ENCODE measurements at regions not wholly inside any gene's neighbourhood (a gene's known extent, or its start where the extent isn't known, plus 50 kb on each side); places are given as distances from the start of the nearest gene placed in this dataset.
"Not testable (repeated sequence)": the region's sequence is repeated elsewhere in the genome, so short reads cannot be mapped to it uniquely, and the experiment has no call there.

DNA sequence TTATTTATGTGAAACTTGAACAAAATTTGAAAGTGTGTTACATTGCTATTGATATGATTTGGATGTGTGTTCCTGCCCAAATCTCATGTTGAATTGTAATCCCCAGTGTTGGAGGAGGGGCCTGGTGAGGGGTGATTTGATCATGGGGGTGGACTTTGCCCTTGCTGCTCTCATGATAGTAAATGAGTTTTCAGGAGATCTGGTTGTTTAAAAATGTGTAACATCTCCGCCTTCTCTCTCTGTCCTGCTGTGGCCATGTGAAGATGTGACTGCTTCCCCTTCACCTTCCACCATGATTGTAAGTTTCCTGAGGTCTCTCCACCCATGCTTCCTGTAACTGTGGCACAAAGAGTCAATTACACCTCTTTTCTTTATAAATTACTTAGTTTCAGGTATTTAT is 1731.0 kb downstream of the SLITRK5 start:
- H3K27ac ChIP-seq (ENCODE audit: low read length) = no peak overlapping the region
- no peaks in the 10 kb centered on the region for H3K9me3 ChIP-seq (ENCODE audit: insufficient read depth, low read length)
- H2AFZ ChIP-seq (ENCODE audit: low read depth, low read length) = no peak overlapping the region
- H3K79me2 ChIP-seq (ENCODE audit: low read length) = no peaks in the 10 kb centered on the region
- H3K9ac ChIP-seq (ENCODE audit: low read length) = no peak overlapping the region
- no peaks in the 10 kb centered on the region for H4K20me1 ChIP-seq (ENCODE audit: insufficient read depth, low read length)
- no peak overlapping the region for H3K4me2 ChIP-seq (ENCODE audit: low read length)
- H3K4me3 ChIP-seq (ENCODE audit: low read length) = no peak overlapping the region
- no peak for TF ChIP-seq EZH2phosphoT487 (IDR thresholded peaks at IDR 0.05; ENCODE audit: low read depth)
- TF ChIP-seq, protein P1, sequence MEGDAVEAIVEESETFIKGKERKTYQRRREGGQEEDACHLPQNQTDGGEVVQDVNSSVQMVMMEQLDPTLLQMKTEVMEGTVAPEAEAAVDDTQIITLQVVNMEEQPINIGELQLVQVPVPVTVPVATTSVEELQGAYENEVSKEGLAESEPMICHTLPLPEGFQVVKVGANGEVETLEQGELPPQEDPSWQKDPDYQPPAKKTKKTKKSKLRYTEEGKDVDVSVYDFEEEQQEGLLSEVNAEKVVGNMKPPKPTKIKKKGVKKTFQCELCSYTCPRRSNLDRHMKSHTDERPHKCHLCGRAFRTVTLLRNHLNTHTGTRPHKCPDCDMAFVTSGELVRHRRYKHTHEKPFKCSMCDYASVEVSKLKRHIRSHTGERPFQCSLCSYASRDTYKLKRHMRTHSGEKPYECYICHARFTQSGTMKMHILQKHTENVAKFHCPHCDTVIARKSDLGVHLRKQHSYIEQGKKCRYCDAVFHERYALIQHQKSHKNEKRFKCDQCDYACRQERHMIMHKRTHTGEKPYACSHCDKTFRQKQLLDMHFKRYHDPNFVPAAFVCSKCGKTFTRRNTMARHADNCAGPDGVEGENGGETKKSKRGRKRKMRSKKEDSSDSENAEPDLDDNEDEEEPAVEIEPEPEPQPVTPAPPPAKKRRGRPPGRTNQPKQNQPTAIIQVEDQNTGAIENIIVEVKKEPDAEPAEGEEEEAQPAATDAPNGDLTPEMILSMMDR (IDR thresholded peaks at IDR 0.05; ENCODE audit: low read depth, low read length) = no peak
- no peaks in the 10 kb centered on the region for H3K27me3 ChIP-seq (ENCODE audit: low read depth, low read length)
- peaks cover 7% of the 10 kb centered on the region for H3K4me1 ChIP-seq (ENCODE audit: low read length)
- H3K36me3 ChIP-seq (replicated peaks; ENCODE audit: low read depth, low read length) = peaks cover 9% of the 10 kb centered on the region

DNA sequence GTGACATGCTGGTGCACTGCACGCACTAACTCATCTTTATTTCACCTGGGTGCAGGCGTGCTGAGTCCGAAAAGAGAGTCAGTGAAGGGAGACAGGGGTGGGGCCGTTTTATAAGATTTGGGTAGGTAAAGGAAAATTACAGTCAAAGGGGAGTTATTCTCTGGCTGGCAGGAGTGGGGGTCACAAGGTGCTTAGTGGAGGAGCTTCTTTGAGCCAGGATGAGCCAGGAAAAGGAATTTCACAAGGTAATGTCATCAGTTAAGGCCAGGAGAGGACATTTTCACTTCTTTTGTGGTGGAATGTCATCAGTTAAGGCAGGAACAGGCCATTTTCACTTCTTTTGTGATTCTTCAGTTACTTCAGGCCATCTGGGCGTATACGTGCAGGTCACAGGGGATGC is 1734.9 kb downstream of the SLITRK5 start:
- not testable (repeated sequence) for H3K4me2 ChIP-seq (ENCODE audit: low read length); H4K20me1 ChIP-seq (ENCODE audit: insufficient read depth, low read length); H3K79me2 ChIP-seq (ENCODE audit: low read length); H2AFZ ChIP-seq (ENCODE audit: low read depth, low read length); H3K4me3 ChIP-seq (ENCODE audit: low read length); H3K36me3 ChIP-seq (replicated peaks; ENCODE audit: low read depth, low read length); H3K27ac ChIP-seq (ENCODE audit: low read length); H3K4me1 ChIP-seq (ENCODE audit: low read length); H3K9ac ChIP-seq (ENCODE audit: low read length); H3K9me3 ChIP-seq (ENCODE audit: insufficient read depth, low read length); H3K27me3 ChIP-seq (ENCODE audit: low read depth, low read length)

DNA sequence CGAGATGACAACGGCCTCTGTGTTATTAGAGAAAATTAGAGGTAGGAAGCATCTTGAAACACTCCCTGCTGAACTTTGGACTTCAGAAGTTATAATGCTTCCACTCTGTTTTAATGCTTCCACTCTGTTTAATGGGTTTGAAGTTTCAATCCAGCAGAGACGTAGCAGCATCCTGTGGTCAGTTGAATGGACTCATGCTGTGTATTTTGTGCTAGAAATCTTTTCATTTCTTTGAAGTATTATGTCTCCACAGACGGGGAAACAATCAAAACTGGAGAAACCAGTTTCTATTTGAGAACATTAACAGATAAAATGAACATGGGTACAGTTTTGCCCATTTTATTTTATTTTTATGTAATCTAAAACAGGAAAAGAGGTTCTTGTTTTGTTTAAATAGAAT is 1736.2 kb downstream of the SLITRK5 start:
- Histone ChIP-seq H3K36me3 (replicated peaks; ENCODE audit: low read depth, low read length) (no peaks in the 10 kb centered on the region), H3K4me3 (ENCODE audit: low read length) (peak overlapping the region; percentile 9; the same call in 1 of the 2 replicates), H3K9ac (ENCODE audit: low read length) (no peak overlapping the region), H3K27me3 (ENCODE audit: low read depth, low read length) (no peaks in the 10 kb centered on the region), H3K27ac (ENCODE audit: low read length) (no peak overlapping the region), H2AFZ (ENCODE audit: low read depth, low read length) (peak overlapping the region; percentile 96), H4K20me1 (ENCODE audit: insufficient read depth, low read length) (no peaks in the 10 kb centered on the region), H3K9me3 (ENCODE audit: insufficient read depth, low read length) (no peaks in the 10 kb centered on the region), H3K4me1 (ENCODE audit: low read length) (peaks cover 5% of the 10 kb centered on the region; the same call in 1 of the 2 replicates), H3K4me2 (ENCODE audit: low read length) (peak overlapping the region; percentile 31), H3K79me2 (ENCODE audit: low read length) (no peaks in the 10 kb centered on the region)
- TF ChIP-seq EZH2phosphoT487 (IDR thresholded peaks at IDR 0.05; ENCODE audit: low read depth) = no peak
- TF ChIP-seq, protein P1 (IDR thresholded peaks at IDR 0.05; ENCODE audit: low read depth, low read length) = no peak

DNA sequence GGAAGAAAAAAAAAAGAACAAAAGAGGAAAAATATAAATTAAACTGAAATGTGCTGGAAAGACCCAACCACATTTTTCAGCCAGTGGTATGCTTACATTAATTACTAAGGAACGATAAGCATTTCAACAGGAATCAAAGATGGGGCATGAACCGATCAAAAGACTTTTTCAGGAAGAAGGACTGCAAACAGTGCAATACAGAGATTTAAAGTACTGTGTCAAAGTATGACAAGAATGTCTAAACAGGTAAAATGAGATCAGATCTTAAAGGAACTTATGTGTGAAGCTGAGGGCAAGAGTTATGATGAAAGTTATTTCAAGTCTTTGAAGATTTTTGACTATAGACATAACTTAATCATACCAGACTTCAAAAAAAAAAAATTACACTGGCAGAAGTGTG is 1761.8 kb downstream of the SLITRK5 start:
- H3K27ac ChIP-seq (ENCODE audit: low read length) = no peak overlapping the region
- H2AFZ ChIP-seq (ENCODE audit: low read depth, low read length) = no peak overlapping the region; the same call in 1 of the 2 replicates
- H3K79me2 ChIP-seq (ENCODE audit: low read length) = no peaks in the 10 kb centered on the region
- H3K9me3 ChIP-seq (ENCODE audit: insufficient read depth, low read length) = no peaks in the 10 kb centered on the region
- no peak overlapping the region for H3K9ac ChIP-seq (ENCODE audit: low read length)
- no peak overlapping the region for H3K4me2 ChIP-seq (ENCODE audit: low read length)
- H3K36me3 ChIP-seq (replicated peaks; ENCODE audit: low read depth, low read length) = no peaks in the 10 kb centered on the region
- no peak overlapping the region for H3K4me3 ChIP-seq (ENCODE audit: low read length)
- H4K20me1 ChIP-seq (ENCODE audit: insufficient read depth, low read length) = no peaks in the 10 kb centered on the region
- no peaks in the 10 kb centered on the region for H3K27me3 ChIP-seq (ENCODE audit: low read depth, low read length)
- no peak for TF ChIP-seq EZH2phosphoT487 (IDR thresholded peaks at IDR 0.05; ENCODE audit: low read depth)
- TF ChIP-seq, protein P1 (IDR thresholded peaks at IDR 0.05; ENCODE audit: low read depth, low read length) = no peak
- no peaks in the 10 kb centered on the region for H3K4me1 ChIP-seq (ENCODE audit: low read length)

DNA sequence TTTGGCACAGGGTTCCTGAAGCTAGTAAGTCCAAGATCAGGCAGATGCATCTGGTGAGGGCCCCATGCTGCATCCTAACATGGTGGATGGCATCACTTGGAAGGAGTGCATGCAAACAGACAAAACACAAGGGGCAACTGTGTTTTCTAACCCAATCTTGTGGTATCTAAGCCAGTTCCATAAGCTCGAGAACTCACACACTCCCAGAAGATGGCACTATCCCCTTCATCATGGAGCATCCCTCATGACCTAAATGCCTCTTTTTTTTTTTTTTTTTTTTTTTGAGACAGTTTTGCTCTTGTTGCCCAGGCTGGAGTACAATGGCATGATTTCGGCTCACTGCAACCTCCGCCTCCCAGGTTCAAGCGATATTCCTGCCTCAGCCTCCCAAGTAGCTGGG is 1763.5 kb downstream of the SLITRK5 start:
- not testable (repeated sequence) for H3K9me3 ChIP-seq (ENCODE audit: insufficient read depth, low read length); H3K27ac ChIP-seq (ENCODE audit: low read length); H3K36me3 ChIP-seq (replicated peaks; ENCODE audit: low read depth, low read length); H3K4me1 ChIP-seq (ENCODE audit: low read length); H3K4me2 ChIP-seq (ENCODE audit: low read length); H3K4me3 ChIP-seq (ENCODE audit: low read length); H2AFZ ChIP-seq (ENCODE audit: low read depth, low read length); H3K9ac ChIP-seq (ENCODE audit: low read length); H3K79me2 ChIP-seq (ENCODE audit: low read length); H4K20me1 ChIP-seq (ENCODE audit: insufficient read depth, low read length); H3K27me3 ChIP-seq (ENCODE audit: low read depth, low read length)
- TF ChIP-seq, protein P1 (IDR thresholded peaks at IDR 0.05; ENCODE audit: low read depth, low read length) = peak; percentile 10; the same call in 1 of the 2 replicates

Data from OCI-LY3 (cell line).